CD14-positive monocyte (primary cell): ENCODE measurements at regions not wholly inside any gene's neighbourhood (a gene's known extent, or its start where the extent isn't known, plus 50 kb on each side); places are given as distances from the start of the nearest gene placed in this dataset.

Source experiments
- DNase-seq, 3 donors: peaks; one replicate each; pipeline ENCODE4 v3.0.0-alpha.2; 2011 to 2022
- H2AFZ ChIP-seq: 2 replicates; pipeline ENCODE4 v1.6.0; 2012; ENCODE audit warnings: mild to moderate bottlenecking, low read depth, low read length, inconsistent platforms; ENCODE audit not compliant: insufficient read depth, poor library complexity, severe bottlenecking
- H3K27ac ChIP-seq, 2 donors: 1 replicate in 1 of 2; 2 replicates in 1 of 2; pipeline ENCODE4 v1.5.1; 2012 to 2013; ENCODE audit warnings: low read length in 2 of 2, control low read depth in 1 of 2, inconsistent platforms in 1 of 2, low read depth in 1 of 2, mild to moderate bottlenecking in 1 of 2
- H3K27me3 ChIP-seq, 2 donors: one replicate each; pipeline versions ENCODE4 v1.6.0 to v1.6.1; 2011 to 2013; ENCODE audit warnings: low read length in 2 of 2; ENCODE audit not compliant: control insufficient read depth in 2 of 2, insufficient read depth in 2 of 2
- H3K36me3 ChIP-seq, 2 donors: replicated peaks in 1 of 2; 1 replicate in 1 of 2; 2 replicates in 1 of 2; pipeline versions ENCODE4 v1.5.1 to v1.6.1; 2012 to 2013; ENCODE audit warnings: low read length in 2 of 2, control low read depth in 1 of 2, inconsistent platforms in 1 of 2, mild to moderate bottlenecking in 1 of 2; ENCODE audit not compliant: insufficient read depth in 2 of 2, control insufficient read depth in 1 of 2
- H3K4me1 ChIP-seq, 2 donors: 1 replicate in 1 of 2; 2 replicates in 1 of 2; pipeline versions ENCODE4 v1.5.1 to v1.6.1; 2012 to 2013; ENCODE audit warnings: low read length in 2 of 2, control low read depth in 1 of 2, inconsistent platforms in 1 of 2, mild to moderate bottlenecking in 1 of 2, moderate library complexity in 1 of 2; ENCODE audit not compliant: insufficient read depth in 2 of 2, control insufficient read depth in 1 of 2
- H3K4me2 ChIP-seq: replicated peaks from 2 replicates; pipeline ENCODE3; 2012; ENCODE audit warnings: low read length, moderate library complexity, mild to moderate bottlenecking; ENCODE audit not compliant: poor library complexity, severe bottlenecking; ENCODE audit errors: extremely low read depth
- H3K4me3 ChIP-seq, 3 experiments: fragments of 200-600 bp in 1 of 3; sonication (generic) in 1 of 3; replicated peaks in 1 of 3; 1 replicate in 2 of 3; 2 replicates in 1 of 3; pipeline ENCODE4 v1.5.1; 2011 to 2013; ENCODE audit warnings: low read length in 3 of 3, mild to moderate bottlenecking in 3 of 3, control low read depth in 2 of 3, low read depth in 2 of 3, inconsistent platforms in 1 of 3, moderate library complexity in 1 of 3
- H3K79me2 ChIP-seq: 2 replicates; pipeline ENCODE4 v1.6.0; 2012; ENCODE audit warnings: mild to moderate bottlenecking, control low read depth, inconsistent platforms, low read length, moderate library complexity; ENCODE audit not compliant: insufficient read depth
- H3K9ac ChIP-seq: 2 replicates; pipeline ENCODE4 v1.6.0; 2017; ENCODE audit warnings: low read length, mild to moderate bottlenecking; ENCODE audit not compliant: insufficient read depth, poor library complexity, severe bottlenecking
- H3K9me3 ChIP-seq, 2 donors: replicated peaks in 1 of 2; 1 replicate in 1 of 2; 2 replicates in 1 of 2; pipeline versions ENCODE4 v1.5.1 to v1.6.1; 2012 to 2013; ENCODE audit warnings: low read length in 2 of 2, control low read depth in 1 of 2; ENCODE audit not compliant: control insufficient read depth in 1 of 2, insufficient read depth in 1 of 2
- H4K20me1 ChIP-seq: 2 replicates; pipeline ENCODE4 v1.6.0; 2012; ENCODE audit warnings: mild to moderate bottlenecking, low read length, control low read depth, moderate library complexity; ENCODE audit not compliant: insufficient read depth
- H3K27ac Mint-ChIP-seq, 7 donors: one replicate each; pipeline ENCODE4 v1.8.0; 2020; ENCODE audit warnings: mild to moderate bottlenecking in 7 of 7, mixed read lengths in 7 of 7, moderate library complexity in 6 of 7, inconsistent platforms in 2 of 7
- H3K27me3 Mint-ChIP-seq, 3 donors: one replicate each; pipeline ENCODE4 v1.8.0; 2021 to 2022; ENCODE audit warnings: low read depth in 3 of 3, mild to moderate bottlenecking in 3 of 3, mixed read lengths in 3 of 3, moderate library complexity in 3 of 3, inconsistent platforms in 1 of 3
- H3K36me3 Mint-ChIP-seq, 2 donors: one replicate each; pipeline ENCODE4 v1.8.0; 2020; ENCODE audit warnings: mixed read lengths in 2 of 2, inconsistent platforms in 1 of 2, mild to moderate bottlenecking in 1 of 2
- H3K4me1 Mint-ChIP-seq: one replicate; pipeline ENCODE4 v1.8.0; 2020; ENCODE audit warnings: mild to moderate bottlenecking, mixed read lengths
- H3K4me3 Mint-ChIP-seq, 2 donors: one replicate each; pipeline ENCODE4 v1.8.0; 2020; ENCODE audit warnings: mild to moderate bottlenecking in 2 of 2, mixed read lengths in 2 of 2, moderate library complexity in 1 of 2
- H3K9me3 Mint-ChIP-seq, 7 donors: one replicate each; pipeline ENCODE4 v1.8.0; 2020 to 2022; ENCODE audit warnings: mixed read lengths in 7 of 7, mild to moderate bottlenecking in 6 of 7, moderate library complexity in 6 of 7, inconsistent platforms in 2 of 7
- CTCF ChIP-seq: fragments of 200-600 bp; IDR thresholded peaks from one replicate; pipeline ENCODE4 v1.8.0; 2022; ENCODE audit warnings: antibody characterized with exemption, mild to moderate bottlenecking
- WGBS: methylation state at CpG from one replicate; pipeline ENCODE4 v1.1.5; 2013; ENCODE audit warnings: missing lambda C conversion rate; ENCODE audit not compliant: insufficient coverage; 5-methylcytosine and 5-hydroxymethylcytosine counted together
- intact Hi-C, 2 donors: fragments of 100-400 bp; cut with micrococcal nuclease; formaldehyde crosslinking; loops; one replicate each; pipeline versions ENCODE4 v1.15.0 to v1.15.1; 2023

- no peaks in the 10 kb centered on the region for H3K36me3 ChIP-seq
- H3K79me2 ChIP-seq = no peaks in the 10 kb centered on the region
- no peaks in the 10 kb centered on the region for H3K36me3 Mint-ChIP-seq
- no peak overlapping the region for H3K27ac Mint-ChIP-seq
- no peak overlapping the region for H3K4me3 ChIP-seq
- H3K9ac ChIP-seq = no peak overlapping the region
- H3K27me3 ChIP-seq = no peaks in the 10 kb centered on the region
- intact Hi-C loops = no loop called here
- peaks cover 0 to 4% (median 0%) of the 10 kb centered on the region in 3 donors for H3K27me3 Mint-ChIP-seq
- DNase-seq = no peak
- no peaks in the 10 kb centered on the region for H3K9me3 ChIP-seq
- TF ChIP-seq CTCF = no peak
- H3K9me3 Mint-ChIP-seq = peaks cover 0 to 11% (median 0%) of the 10 kb centered on the region in 7 donors
- no peaks in the 10 kb centered on the region for H4K20me1 ChIP-seq
- H3K4me1 ChIP-seq = no peaks in the 10 kb centered on the region
- no CpG with 5 or more reads among the region's 1 CpG for WGBS
- no peak overlapping the region for H3K4me2 ChIP-seq
- no peak overlapping the region for H3K27ac ChIP-seq
- H3K4me3 Mint-ChIP-seq = no peak overlapping the region
- no peaks in the 10 kb centered on the region for H3K4me1 Mint-ChIP-seq
- H2AFZ ChIP-seq = no peak overlapping the region
These were observed 595.9 kb upstream of the BOD1L1 start for GRCh38 chr4:14223461-14223860.

GRCh38 chr4:14225688-14226207, 598.2 kb upstream of the BOD1L1 start:
- TF ChIP-seq CTCF = no peak
- Histone ChIP-seq H3K4me3 (no peak overlapping the region), H3K9me3 (no peaks in the 10 kb centered on the region), H3K36me3 (no peaks in the 10 kb centered on the region), H4K20me1 (no peaks in the 10 kb centered on the region), H3K4me2 (no peak overlapping the region), H3K27me3 (no peaks in the 10 kb centered on the region), H2AFZ (no peak overlapping the region), H3K27ac (no peak overlapping the region), H3K4me1 (no peaks in the 10 kb centered on the region), H3K79me2 (no peaks in the 10 kb centered on the region), H3K9ac (no peak overlapping the region)
- Mint-ChIP-seq H3K4me1 (no peaks in the 10 kb centered on the region), H3K36me3 (no peaks in the 10 kb centered on the region), H3K9me3 (peaks cover 0 to 11% (median 0%) of the 10 kb centered on the region in 7 donors), H3K27me3 (peaks cover 0 to 4% (median 0%) of the 10 kb centered on the region in 3 donors), H3K4me3 (no peak overlapping the region), H3K27ac (no peak overlapping the region)
- intact Hi-C loops = no loop called here
- WGBS = 100% methylated on average over 1 of the region's 3 CpGs
- DNase-seq = no peak
